ENCODE measurements at regions not wholly inside any gene's neighbourhood (a gene's known extent, or its start where the extent isn't known, plus 50 kb on each side); places are given as distances from the start of the nearest gene placed in this dataset.

- Histone ChIP-seq H3K27ac (no peak overlapping the region), H3K4me1 (no peaks in the 10 kb centered on the region), H3K9me3 (no peaks in the 10 kb centered on the region), H3K27me3 (no peaks in the 10 kb centered on the region), H3K36me3 (ENCODE audit: low read depth, missing control alignments) (no peaks in the 10 kb centered on the region), H3K4me3 (no peak overlapping the region)
- TF ChIP-seq POLR2A (IDR thresholded peaks at IDR 0.05) (no peak), CTCF (IDR thresholded peaks at IDR 0.05) (no peak)
- 84 to 94% methylated on average over 1 of the region's 1 CpG for WGBS, 2 donors
- intact Hi-C loops (cut with DNase I; ENCODE audit: low total_unique reads): no loop called here
- no peak for DNase-seq
Observed at GRCh38 chr3:76405196-76405595, 619.8 kb upstream of the ZNF717 start.

GRCh38 chr3:76410762-76411281 is 625.5 kb upstream of the ZNF717 start:
- 70% methylated on average over 3 of the region's 3 CpGs for WGBS, 2 donors
- Histone ChIP-seq H3K36me3 (ENCODE audit: low read depth, missing control alignments) (no peaks in the 10 kb centered on the region), H3K4me3 (no peak overlapping the region), H3K9me3 (no peaks in the 10 kb centered on the region), H3K27me3 (no peaks in the 10 kb centered on the region), H3K4me1 (no peaks in the 10 kb centered on the region), H3K27ac (no peak overlapping the region)
- intact Hi-C loops (cut with DNase I; ENCODE audit: low total_unique reads): no loop called here
- DNase-seq: no peak
- no peak for TF ChIP-seq POLR2A (IDR thresholded peaks at IDR 0.05)
- TF ChIP-seq CTCF (IDR thresholded peaks at IDR 0.05): no peak

GRCh38 chr3:76415384-76415783 is 624.5 kb upstream of the ROBO2 start:
- Histone ChIP-seq H3K9me3 (no peaks in the 10 kb centered on the region), H3K4me3 (no peak overlapping the region), H3K4me1 (no peaks in the 10 kb centered on the region), H3K36me3 (ENCODE audit: low read depth, missing control alignments) (no peaks in the 10 kb centered on the region), H3K27me3 (no peaks in the 10 kb centered on the region), H3K27ac (no peak overlapping the region)
- no peak for TF ChIP-seq CTCF (IDR thresholded peaks at IDR 0.05)
- intact Hi-C loops (cut with DNase I; ENCODE audit: low total_unique reads): no loop called here
- WGBS, 2 donors: 94 to 96% methylated on average over 2 of the region's 2 CpGs
- no peak for DNase-seq

- intact Hi-C loops (cut with DNase I; ENCODE audit: low total_unique reads): no loop called here
- no peaks in the 10 kb centered on the region for H3K4me1 ChIP-seq
- no peaks in the 10 kb centered on the region for H3K9me3 ChIP-seq
- WGBS, 2 donors: 46 to 53% methylated on average over 2 of the region's 2 CpGs
- no peaks in the 10 kb centered on the region for H3K27me3 ChIP-seq
- TF ChIP-seq CTCF (IDR thresholded peaks at IDR 0.05) (no peak), POLR2A (IDR thresholded peaks at IDR 0.05) (no peak)
- H3K27ac ChIP-seq: no peak overlapping the region
- H3K36me3 ChIP-seq (ENCODE audit: low read depth, missing control alignments): no peaks in the 10 kb centered on the region
- no peak for DNase-seq
- H3K4me3 ChIP-seq: no peak overlapping the region
Observed at GRCh38 chr3:76429581-76430177, 610.2 kb upstream of the ROBO2 start.

GRCh38 chr3:76432396-76432795 is 607.5 kb upstream of the ROBO2 start:
- Histone ChIP-seq H3K4me3 (no peak overlapping the region), H3K9me3 (no peaks in the 10 kb centered on the region), H3K4me1 (no peaks in the 10 kb centered on the region), H3K27ac (no peak overlapping the region), H3K36me3 (ENCODE audit: low read depth, missing control alignments) (no peaks in the 10 kb centered on the region), H3K27me3 (no peaks in the 10 kb centered on the region)
- TF ChIP-seq CTCF (IDR thresholded peaks at IDR 0.05) (no peak), POLR2A (IDR thresholded peaks at IDR 0.05) (no peak)
- DNase-seq: no peak
- intact Hi-C loops (cut with DNase I; ENCODE audit: low total_unique reads): no loop called here
- WGBS, 2 donors: 80 to 81% methylated on average over 4 of the region's 4 CpGs

Data from testis (tissue), 2 donors.